Right lobe of liver (tissue), 4 donors: ENCODE measurements at regions not wholly inside any gene's neighbourhood (a gene's known extent, or its start where the extent isn't known, plus 50 kb on each side); places are given as distances from the start of the nearest gene placed in this dataset.

Experiments used
- CTCF ChIP-seq, 4 donors: fragments of 200-600 bp in 3 of 4; fragments of 450-650 bp in 1 of 4; IDR thresholded peaks; one replicate each; pipeline versions ENCODE4 v1.5.1 to v1.8.0; 2016 to 2022; ENCODE audit warnings: antibody characterized with exemption in 4 of 4, mild to moderate bottlenecking in 2 of 4
- POLR2A ChIP-seq: fragments of 450-650 bp; IDR thresholded peaks from one replicate; pipeline ENCODE4 v1.6.1; 2017; ENCODE audit warnings: antibody characterized with exemption, mild to moderate bottlenecking
- donor health status: DM: no; HTN: no; CAD: no.
- donor health status: DM: no; HTN: no; CAD: no.
- donor health status: DM: no; HTN: yes; CAD: no.

- TF ChIP-seq POLR2A (no peak), CTCF (IDR thresholded peaks at IDR 0.05) (no peak)
Measured at GRCh38 chr2:118784860-118785259, 62.6 kb downstream of the EN1 start.
